Thyroid gland (tissue), 4 donors: ENCODE measurements at regions not wholly inside any gene's neighbourhood (a gene's known extent, or its start where the extent isn't known, plus 50 kb on each side); places are given as distances from the start of the nearest gene placed in this dataset.
"Not testable (repeated sequence)": the region's sequence is repeated elsewhere in the genome, so short reads cannot be mapped to it uniquely, and the experiment has no call there.

Source experiments
- DNase-seq, 2 donors: peaks; one replicate each; pipeline ENCODE4 v3.0.0-alpha.2; 2019
- H3K27ac ChIP-seq, 3 donors: fragments of 200-600 bp; sonication (generic); 1 replicate in 2 of 3; 2 replicates in 1 of 3; pipeline ENCODE4 v1.5.1; 2016 to 2019; ENCODE audit warnings: mild to moderate bottlenecking in 1 of 3, moderate library complexity in 1 of 3
- H3K27me3 ChIP-seq: fragments of 200-600 bp; sonication (generic); one replicate; pipeline ENCODE4 v1.5.1; 2019
- H3K36me3 ChIP-seq, 2 donors: fragments of 200-600 bp; sonication (generic); one replicate each; pipeline ENCODE4 v1.5.1; 2016 to 2019
- H3K4me1 ChIP-seq, 2 donors: fragments of 200-600 bp; sonication (generic); one replicate each; pipeline ENCODE4 v1.5.1; 2017 to 2019
- H3K4me3 ChIP-seq, 3 donors: fragments of 200-600 bp; sonication (generic); replicated peaks in 1 of 3; 1 replicate in 2 of 3; 2 replicates in 1 of 3; pipeline ENCODE4 v1.5.1; 2016; ENCODE audit warnings: mild to moderate bottlenecking in 1 of 3
- H3K9me3 ChIP-seq: fragments of 200-600 bp; sonication (generic); one replicate; pipeline ENCODE4 v1.5.1; 2017
- POLR2A ChIP-seq, 2 donors: fragments of 450-650 bp; IDR thresholded peaks; one replicate each; pipeline ENCODE4 v1.6.1; 2017; ENCODE audit warnings: antibody characterized with exemption in 2 of 2, mild to moderate bottlenecking in 2 of 2, moderate library complexity in 1 of 2
- WGBS, 2 donors: methylation state at CpG; one replicate each; pipeline ENCODE4 v1.1.5; 2017; 5-methylcytosine and 5-hydroxymethylcytosine counted together
- intact Hi-C: fragments of 100-400 bp; cut with DNase I; formaldehyde crosslinking; loops from one replicate; pipeline ENCODE4 v1.15.1; 2023
- TF ChIP-seq, protein P1 (sequence below), 6 experiments: fragments of 200-600 bp in 3 of 6; fragments of 450-650 bp in 3 of 6; sonication (generic) in 3 of 6; IDR thresholded peaks; one replicate each; pipeline ENCODE4 v1.5.1; 2016 to 2019; ENCODE audit warnings: antibody characterized with exemption in 6 of 6, mild to moderate bottlenecking in 2 of 6, inconsistent platforms in 1 of 6, moderate library complexity in 1 of 6

- DNase-seq = no peak
- H3K4me1 ChIP-seq = no peaks in the 10 kb centered on the region
- no peaks in the 10 kb centered on the region for H3K36me3 ChIP-seq
- no peak overlapping the region for H3K4me3 ChIP-seq
- TF ChIP-seq POLR2A (IDR thresholded peaks at IDR 0.05) = no peak
- TF ChIP-seq, protein P1, sequence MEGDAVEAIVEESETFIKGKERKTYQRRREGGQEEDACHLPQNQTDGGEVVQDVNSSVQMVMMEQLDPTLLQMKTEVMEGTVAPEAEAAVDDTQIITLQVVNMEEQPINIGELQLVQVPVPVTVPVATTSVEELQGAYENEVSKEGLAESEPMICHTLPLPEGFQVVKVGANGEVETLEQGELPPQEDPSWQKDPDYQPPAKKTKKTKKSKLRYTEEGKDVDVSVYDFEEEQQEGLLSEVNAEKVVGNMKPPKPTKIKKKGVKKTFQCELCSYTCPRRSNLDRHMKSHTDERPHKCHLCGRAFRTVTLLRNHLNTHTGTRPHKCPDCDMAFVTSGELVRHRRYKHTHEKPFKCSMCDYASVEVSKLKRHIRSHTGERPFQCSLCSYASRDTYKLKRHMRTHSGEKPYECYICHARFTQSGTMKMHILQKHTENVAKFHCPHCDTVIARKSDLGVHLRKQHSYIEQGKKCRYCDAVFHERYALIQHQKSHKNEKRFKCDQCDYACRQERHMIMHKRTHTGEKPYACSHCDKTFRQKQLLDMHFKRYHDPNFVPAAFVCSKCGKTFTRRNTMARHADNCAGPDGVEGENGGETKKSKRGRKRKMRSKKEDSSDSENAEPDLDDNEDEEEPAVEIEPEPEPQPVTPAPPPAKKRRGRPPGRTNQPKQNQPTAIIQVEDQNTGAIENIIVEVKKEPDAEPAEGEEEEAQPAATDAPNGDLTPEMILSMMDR (IDR thresholded peaks at IDR 0.05) = no peak
- intact Hi-C loops = no loop called here
- H3K27ac ChIP-seq = no peak overlapping the region
- no peaks in the 10 kb centered on the region for H3K27me3 ChIP-seq
- no peaks in the 10 kb centered on the region for H3K9me3 ChIP-seq
- 87 to 90% methylated on average over 2 of the region's 2 CpGs for WGBS, 2 donors
Measured at GRCh38 chr3:22734756-22735155, 468.4 kb upstream of the UBE2E2 start.

- intact Hi-C loops = no loop called here
- H3K27ac ChIP-seq = no peak overlapping the region
- DNase-seq = no peak
- no peak overlapping the region for H3K4me3 ChIP-seq
- no peak for TF ChIP-seq POLR2A (IDR thresholded peaks at IDR 0.05)
- TF ChIP-seq, protein P1 (IDR thresholded peaks at IDR 0.05) = no peak
- no peaks in the 10 kb centered on the region for H3K27me3 ChIP-seq
- no peaks in the 10 kb centered on the region for H3K9me3 ChIP-seq
- H3K36me3 ChIP-seq = no peaks in the 10 kb centered on the region
- H3K4me1 ChIP-seq = no peaks in the 10 kb centered on the region
Measured at GRCh38 chr3:22735373-22735772, 467.8 kb upstream of the UBE2E2 start.

DNA sequence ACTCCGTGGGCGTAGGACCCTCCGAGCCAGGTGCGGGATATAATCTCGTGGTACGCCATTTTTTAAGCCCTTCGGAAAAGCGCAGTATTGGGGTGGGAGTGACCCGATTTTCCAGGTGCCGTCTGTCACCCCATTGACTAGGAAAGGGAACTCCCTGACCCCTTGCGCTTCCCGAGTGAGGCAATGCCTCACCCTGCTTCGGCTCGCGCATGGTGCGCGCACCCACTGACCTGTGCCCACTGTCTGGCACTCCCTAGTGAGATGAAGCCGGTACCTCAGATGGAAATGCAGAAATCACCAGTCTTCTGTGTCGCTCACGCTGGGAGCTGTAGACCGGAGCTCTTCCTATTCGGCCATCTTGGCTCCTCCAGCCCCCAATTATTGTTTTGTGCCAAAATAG is 459.7 kb upstream of the UBE2E2 start:
- DNase-seq, H3K4me1 ChIP-seq, intact Hi-C loops, H3K4me3 ChIP-seq, H3K27ac ChIP-seq, H3K27me3 ChIP-seq, H3K9me3 ChIP-seq, H3K36me3 ChIP-seq: not testable (repeated sequence)
- 91 to 92% methylated on average over 12 to 22 of the region's 22 CpGs for WGBS, 2 donors

DNA sequence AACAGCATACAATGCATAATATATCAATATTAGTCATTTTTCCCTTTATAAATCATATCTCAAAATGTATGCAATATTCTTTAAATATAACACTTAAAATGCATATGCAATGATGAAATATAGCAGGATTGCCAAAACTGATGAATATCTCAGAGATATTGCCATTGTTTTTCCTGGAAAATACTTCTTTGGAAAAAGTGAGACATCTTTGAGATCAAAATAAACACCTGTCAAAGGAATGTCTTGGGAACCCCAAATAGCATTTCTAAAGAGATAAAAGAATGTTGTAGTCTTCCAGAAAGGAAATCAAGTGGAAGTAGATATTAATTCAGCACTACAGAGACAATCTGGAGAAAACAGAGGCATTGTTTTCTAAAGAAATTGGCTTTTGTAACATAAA is 457.8 kb upstream of the UBE2E2 start:
- Histone ChIP-seq H3K9me3 (no peaks in the 10 kb centered on the region), H3K4me1 (no peaks in the 10 kb centered on the region), H3K36me3 (no peaks in the 10 kb centered on the region), H3K4me3 (no peak overlapping the region), H3K27me3 (no peaks in the 10 kb centered on the region), H3K27ac (no peak overlapping the region)
- intact Hi-C loops = no loop called here
- DNase-seq = no peak
- TF ChIP-seq, protein P1 (IDR thresholded peaks at IDR 0.05) = no peak
- TF ChIP-seq POLR2A (IDR thresholded peaks at IDR 0.05) = no peak

DNA sequence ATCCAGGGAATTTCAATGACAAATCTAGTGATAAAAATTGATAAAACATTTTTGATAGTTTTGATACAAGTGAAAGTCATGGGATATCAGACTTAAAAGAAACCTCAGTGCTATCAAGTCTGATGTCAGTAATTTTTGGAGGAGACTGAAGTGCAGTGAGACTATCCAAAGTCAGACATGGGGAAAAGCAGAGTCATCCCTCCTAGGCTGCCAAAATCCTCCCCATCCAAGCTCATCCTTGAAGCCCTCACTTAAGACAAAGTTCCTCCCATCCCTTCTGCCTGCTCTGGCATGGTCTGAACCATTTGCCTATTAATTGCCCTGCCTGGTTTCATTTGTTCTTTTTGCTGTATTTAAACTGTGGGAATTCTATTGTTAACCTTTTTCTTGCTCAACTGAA is 456.9 kb upstream of the UBE2E2 start:
- no peak overlapping the region for H3K4me3 ChIP-seq
- DNase-seq = no peak
- H3K27me3 ChIP-seq = no peaks in the 10 kb centered on the region
- no peaks in the 10 kb centered on the region for H3K4me1 ChIP-seq
- intact Hi-C loops = no loop called here
- TF ChIP-seq, protein P1 (IDR thresholded peaks at IDR 0.05) = no peak
- TF ChIP-seq POLR2A (IDR thresholded peaks at IDR 0.05) = no peak
- no peak overlapping the region for H3K27ac ChIP-seq
- no peaks in the 10 kb centered on the region for H3K36me3 ChIP-seq
- H3K9me3 ChIP-seq = no peaks in the 10 kb centered on the region

- no peaks in the 10 kb centered on the region for H3K36me3 ChIP-seq
- DNase-seq = no peak
- TF ChIP-seq, protein P1 (IDR thresholded peaks at IDR 0.05) = no peak
- TF ChIP-seq POLR2A (IDR thresholded peaks at IDR 0.05) = no peak
- no peaks in the 10 kb centered on the region for H3K27me3 ChIP-seq
- intact Hi-C loops = no loop called here
- no peak overlapping the region for H3K27ac ChIP-seq
- no peak overlapping the region for H3K4me3 ChIP-seq
- no peaks in the 10 kb centered on the region for H3K9me3 ChIP-seq
- H3K4me1 ChIP-seq = no peaks in the 10 kb centered on the region
- 48 to 49% methylated on average over 3 of the region's 3 CpGs for WGBS, 2 donors
Measured at GRCh38 chr3:22748453-22749045, 454.6 kb upstream of the UBE2E2 start.
